KOPT-K1 (cell line): ENCODE measurements at regions not wholly inside any gene's neighbourhood (a gene's known extent, or its start where the extent isn't known, plus 50 kb on each side); places are given as distances from the start of the nearest gene placed in this dataset.

Experiments used
- H3K27ac ChIP-seq: fragments of 200-600 bp; sonication (generic); 2 replicates; pipeline ENCODE4 v1.5.1; 2016; ENCODE audit warnings: antibody characterized with exemption, mild to moderate bottlenecking, low read depth, low read length; ENCODE audit not compliant: poor library complexity, severe bottlenecking
- H3K36me3 ChIP-seq: fragments of 200-600 bp; sonication (generic); 2 replicates; pipeline ENCODE4 v1.5.1; 2017; ENCODE audit warnings: antibody characterized with exemption, mild to moderate bottlenecking, low read length, moderate library complexity; ENCODE audit not compliant: insufficient read depth
- H3K9me3 ChIP-seq: fragments of 200-600 bp; sonication (generic); 2 replicates; pipeline ENCODE4 v1.5.1; 2017; ENCODE audit warnings: antibody characterized with exemption, low read length, mild to moderate bottlenecking; ENCODE audit not compliant: insufficient read depth, poor library complexity, severe bottlenecking

GRCh38 chr10:31146491-31147209, 115.0 kb upstream of the ZNF438 start:
- no peaks in the 10 kb centered on the region for H3K9me3 ChIP-seq
- peak overlapping the region; percentile 92 for H3K27ac ChIP-seq
- H3K36me3 ChIP-seq: no peaks in the 10 kb centered on the region

- Histone ChIP-seq H3K27ac (peak overlapping the region; percentile 92), H3K36me3 (no peaks in the 10 kb centered on the region)
Observed at GRCh38 chr10:31147210-31147608, 115.5 kb upstream of the ZNF438 start.

GRCh38 chr10:31148951-31149350, 117.3 kb upstream of the ZNF438 start:
- H3K27ac ChIP-seq: no peak overlapping the region
- no peaks in the 10 kb centered on the region for H3K36me3 ChIP-seq
- H3K9me3 ChIP-seq: no peaks in the 10 kb centered on the region

More at GRCh38 chr10:31147210-31147608, 115.5 kb upstream of the ZNF438 start:
- H3K9me3 ChIP-seq: no peaks in the 10 kb centered on the region

DNA sequence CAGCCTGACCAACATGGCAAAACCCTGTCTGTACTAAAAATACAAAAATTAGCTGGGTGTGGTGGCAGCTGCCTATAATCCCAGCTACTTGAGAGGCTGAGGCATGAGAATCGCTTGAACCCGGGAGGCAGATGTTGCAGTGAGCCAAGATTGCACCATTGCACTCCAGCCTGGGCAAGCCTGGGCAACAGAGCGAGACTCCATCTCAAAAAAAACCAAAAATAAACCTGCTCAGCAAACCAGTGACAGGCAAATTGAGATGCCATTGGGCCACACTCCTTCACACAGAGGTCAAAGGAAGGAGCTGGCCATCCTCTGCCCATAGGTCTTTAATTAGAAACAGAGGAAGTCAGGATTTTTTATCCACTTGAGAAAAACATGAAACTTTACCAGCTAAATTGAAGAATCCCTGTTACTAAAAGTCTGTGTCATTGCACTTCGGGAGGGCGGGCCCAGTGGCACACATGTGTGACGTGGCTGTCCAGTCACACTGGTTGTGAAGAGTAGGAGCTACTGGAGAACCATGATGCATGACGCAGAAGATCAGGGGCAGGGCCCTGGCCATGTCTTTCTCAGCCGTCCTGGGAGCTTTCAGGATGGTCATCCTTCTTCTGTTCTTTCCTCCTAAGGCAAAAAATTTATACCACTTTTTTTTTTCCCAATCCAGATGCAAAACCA, 118.3 kb upstream of the ZNF438 start:
- no peaks in the 10 kb centered on the region for H3K36me3 ChIP-seq
- H3K27ac ChIP-seq: peak overlapping the region; percentile 33

GRCh38 chr10:31151301-31151700, 119.6 kb upstream of the ZNF438 start:
- Histone ChIP-seq H3K27ac (peak overlapping the region; percentile 33), H3K36me3 (no peaks in the 10 kb centered on the region), H3K9me3 (no peaks in the 10 kb centered on the region)

More for the DNA sequence above, 118.3 kb upstream of the ZNF438 start:
- no peaks in the 10 kb centered on the region for H3K9me3 ChIP-seq

- Histone ChIP-seq H3K9me3 (no peaks in the 10 kb centered on the region), H3K36me3 (no peaks in the 10 kb centered on the region), H3K27ac (no peak overlapping the region)
Observed at GRCh38 chr10:31152421-31153135, 120.9 kb upstream of the ZNF438 start.

DNA sequence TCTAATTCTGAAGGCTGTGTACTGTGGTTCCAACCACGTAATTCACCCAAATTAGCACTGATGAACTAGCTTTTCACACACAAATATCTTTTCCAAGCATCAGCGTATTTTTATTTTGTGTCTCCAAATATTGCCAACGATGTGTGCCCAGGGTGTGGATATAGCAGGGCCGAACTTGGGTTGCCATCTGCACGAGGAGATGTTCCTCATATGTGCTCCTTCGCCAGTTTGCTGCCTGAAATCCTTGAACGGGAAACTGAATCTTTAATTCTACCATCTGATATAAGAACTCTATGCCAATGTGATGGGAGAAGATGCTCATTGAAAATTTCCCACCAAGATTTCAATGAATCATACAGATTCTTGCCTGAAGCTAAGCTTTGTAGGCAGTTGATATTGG, 121.5 kb upstream of the ZNF438 start:
- no peaks in the 10 kb centered on the region for H3K36me3 ChIP-seq
- H3K27ac ChIP-seq: no peak overlapping the region
- no peaks in the 10 kb centered on the region for H3K9me3 ChIP-seq

GRCh38 chr10:31153692-31154091, 122.0 kb upstream of the ZNF438 start:
- H3K36me3 ChIP-seq: no peaks in the 10 kb centered on the region
- no peak overlapping the region for H3K27ac ChIP-seq
- H3K9me3 ChIP-seq: no peaks in the 10 kb centered on the region

- Histone ChIP-seq H3K9me3 (peaks cover 8% of the 10 kb centered on the region), H3K27ac (no peak overlapping the region), H3K36me3 (no peaks in the 10 kb centered on the region)
Observed at GRCh38 chr10:31154996-31155395, 123.3 kb upstream of the ZNF438 start.

DNA sequence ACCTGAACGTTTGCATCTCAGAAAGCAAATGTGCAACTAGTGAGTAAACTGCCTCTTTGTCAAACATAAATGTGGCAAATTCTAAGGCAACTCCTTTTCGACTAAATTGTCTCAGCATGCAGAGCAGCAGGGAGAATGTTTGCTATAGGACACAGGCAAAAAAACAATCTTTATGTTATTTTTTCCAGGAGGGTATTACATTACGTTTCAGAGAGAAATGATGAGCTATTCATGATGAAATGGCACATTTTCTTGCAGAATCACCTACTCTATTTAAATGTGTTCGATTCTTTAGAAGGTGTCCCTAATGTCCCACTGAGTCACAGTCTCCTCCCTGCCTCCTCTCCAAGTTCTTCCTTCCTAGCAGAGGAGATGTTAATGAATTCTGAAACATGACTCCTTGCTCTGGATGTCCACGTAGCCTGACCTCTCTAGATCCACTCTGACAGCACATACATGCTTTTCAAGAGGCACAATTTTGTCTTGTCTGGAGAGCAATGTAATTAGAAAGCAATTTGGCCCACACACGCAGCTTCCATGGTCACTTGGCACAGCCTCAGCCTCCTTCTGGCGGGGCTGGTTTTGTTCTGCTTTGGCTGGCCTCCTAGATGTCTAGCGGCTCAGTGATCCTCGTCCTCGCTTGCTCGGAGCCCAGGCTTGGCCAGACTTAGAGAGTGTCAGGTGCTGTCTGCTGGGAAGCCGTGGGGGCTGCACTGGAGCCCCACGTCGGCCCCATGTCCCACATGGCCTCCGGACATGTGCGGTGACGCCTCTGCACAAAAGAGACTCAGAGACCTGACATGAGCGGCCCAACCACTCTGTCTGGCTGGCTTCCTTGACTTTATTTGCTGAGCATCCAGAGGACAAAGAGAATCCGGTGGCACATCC, 125.7 kb upstream of the ZNF438 start:
- Histone ChIP-seq H3K9me3 (peaks cover 31% of the 10 kb centered on the region), H3K27ac (no peak overlapping the region), H3K36me3 (no peaks in the 10 kb centered on the region)

- Histone ChIP-seq H3K36me3 (no peaks in the 10 kb centered on the region), H3K27ac (no peak overlapping the region), H3K9me3 (peaks cover 31% of the 10 kb centered on the region)
Observed at GRCh38 chr10:31158011-31158658, 126.5 kb upstream of the ZNF438 start.

- Histone ChIP-seq H3K27ac (no peak overlapping the region), H3K9me3 (peaks cover 35% of the 10 kb centered on the region), H3K36me3 (no peaks in the 10 kb centered on the region)
Observed at GRCh38 chr10:31166606-31167005, 134.9 kb upstream of the ZNF438 start.

- H3K9me3 ChIP-seq: peaks cover 44% of the 10 kb centered on the region
- no peak overlapping the region for H3K27ac ChIP-seq
- H3K36me3 ChIP-seq: no peaks in the 10 kb centered on the region
Observed at GRCh38 chr10:31170636-31171035, 139.0 kb upstream of the ZNF438 start.

GRCh38 chr10:31171402-31172083, 139.9 kb upstream of the ZNF438 start:
- Histone ChIP-seq H3K36me3 (no peaks in the 10 kb centered on the region), H3K27ac (no peak overlapping the region), H3K9me3 (peaks cover 44% of the 10 kb centered on the region)
